ENCODE measurements at regions not wholly inside any gene's neighbourhood (a gene's known extent, or its start where the extent isn't known, plus 50 kb on each side); places are given as distances from the start of the nearest gene placed in this dataset.
"Not testable (repeated sequence)": the region's sequence is repeated elsewhere in the genome, so short reads cannot be mapped to it uniquely, and the experiment has no call there.

GRCh38 chr15:21024235-21024987 lies 158.3 kb upstream of the POTEB2 start:
- DNase-seq (ENCODE audit: low read depth) = not testable (repeated sequence)

GRCh38 chr15:21018176-21018575 lies 152.1 kb upstream of the POTEB2 start:
- not testable (repeated sequence) for DNase-seq (ENCODE audit: low read depth)

DNA sequence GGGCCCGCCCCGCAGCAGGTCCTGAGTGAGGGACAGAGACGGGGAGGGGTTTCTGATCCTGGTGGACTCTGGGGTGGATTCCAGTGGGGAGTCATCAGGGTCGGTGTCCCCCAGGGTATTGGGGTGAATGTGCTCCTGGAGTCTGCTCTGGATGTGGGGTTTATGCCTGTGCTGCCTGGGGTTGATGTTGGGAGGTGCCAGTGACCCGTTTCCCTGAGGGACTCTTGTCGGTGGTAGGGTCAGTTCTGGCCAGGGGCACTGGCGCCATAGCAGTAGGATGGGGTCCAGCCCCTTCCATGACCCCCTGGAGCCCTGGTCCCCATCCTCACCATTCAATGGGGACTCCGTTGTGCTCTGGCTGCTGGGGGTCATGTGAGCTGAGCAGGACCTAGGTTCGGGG lies 151.2 kb upstream of the POTEB2 start:
- not testable (repeated sequence) for DNase-seq (ENCODE audit: low read depth)

DNA sequence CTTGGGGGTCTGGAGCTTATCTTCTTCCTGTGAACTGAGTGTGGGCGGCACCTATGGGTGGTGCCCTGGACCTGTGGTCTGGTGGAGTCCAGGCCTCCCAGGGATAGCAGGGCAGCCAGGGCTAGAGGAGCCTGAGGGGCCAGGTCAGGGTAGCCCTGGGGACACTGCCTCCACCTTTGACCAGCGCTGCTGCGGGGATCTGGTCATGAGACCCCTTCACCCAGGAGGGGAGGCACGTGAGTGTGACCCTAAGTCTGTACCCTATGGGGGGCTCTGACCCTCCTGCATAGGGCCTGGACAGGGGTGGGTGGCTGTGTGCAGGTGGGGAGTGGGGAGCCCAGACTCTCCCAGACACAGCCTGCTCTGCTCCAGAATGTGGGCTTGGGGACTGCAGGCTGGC lies 150.5 kb upstream of the POTEB2 start:
- DNase-seq (ENCODE audit: low read depth) = not testable (repeated sequence)

GRCh38 chr15:21015171-21015570 lies 149.1 kb upstream of the POTEB2 start:
- not testable (repeated sequence) for DNase-seq (ENCODE audit: low read depth)

GRCh38 chr15:21013308-21013707 lies 147.2 kb upstream of the POTEB2 start:
- not testable (repeated sequence) for DNase-seq (ENCODE audit: low read depth)

- DNase-seq (ENCODE audit: low read depth) = not testable (repeated sequence)
Observed at GRCh38 chr15:21009651-21010050, 143.5 kb upstream of the POTEB2 start.

GRCh38 chr15:21003459-21003858 lies 137.3 kb upstream of the POTEB2 start:
- DNase-seq (ENCODE audit: low read depth) = not testable (repeated sequence)

- DNase-seq (ENCODE audit: low read depth) = not testable (repeated sequence)
Observed at GRCh38 chr15:21001950-21002349, 135.8 kb upstream of the POTEB2 start.

- not testable (repeated sequence) for DNase-seq (ENCODE audit: low read depth)
Observed at GRCh38 chr15:20991691-20992090, 125.6 kb upstream of the POTEB2 start.

DNA sequence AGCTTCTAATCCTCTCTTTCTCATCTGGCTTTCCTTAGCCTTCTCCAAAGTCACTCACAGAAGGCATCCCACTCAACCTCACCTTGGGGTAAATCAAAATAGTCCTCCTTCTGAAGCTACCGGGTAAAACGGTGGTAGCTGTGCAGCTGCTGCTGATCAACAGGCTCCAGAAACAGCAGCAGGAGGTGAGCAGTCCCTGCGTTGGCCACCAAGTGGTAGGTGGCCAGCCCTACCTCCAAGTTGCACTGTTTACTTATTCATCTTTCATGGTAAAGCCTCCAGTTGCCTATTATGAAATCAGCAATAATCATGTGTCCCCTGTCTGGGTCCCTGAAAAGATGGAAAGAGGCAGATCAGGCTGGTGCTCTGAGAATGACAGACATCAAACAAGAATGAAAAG lies 125.1 kb upstream of the POTEB2 start:
- DNase-seq (ENCODE audit: low read depth) = not testable (repeated sequence)

DNA sequence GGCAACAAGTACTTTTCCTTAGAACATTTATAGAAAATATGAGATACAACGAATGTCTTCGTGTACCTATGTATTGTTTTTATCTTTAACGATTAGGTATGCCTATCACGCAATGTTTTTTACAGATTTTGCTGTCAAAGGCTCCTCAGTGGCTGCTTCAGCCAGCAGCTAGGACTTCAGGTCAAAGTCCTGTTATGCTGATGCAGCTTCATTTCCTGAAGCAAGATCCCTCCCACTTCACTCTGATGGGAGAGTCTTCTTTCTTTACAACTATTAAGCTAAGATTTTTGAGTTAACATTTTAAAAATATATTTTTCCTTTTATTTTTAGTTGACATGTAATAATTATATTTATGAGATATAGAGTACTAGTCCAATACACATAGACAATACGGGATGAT lies 120.7 kb upstream of the POTEB2 start:
- not testable (repeated sequence) for DNase-seq (ENCODE audit: low read depth)

- not testable (repeated sequence) for DNase-seq (ENCODE audit: low read depth)
Observed at GRCh38 chr15:20978057-20978456, 111.9 kb upstream of the POTEB2 start.

DNA sequence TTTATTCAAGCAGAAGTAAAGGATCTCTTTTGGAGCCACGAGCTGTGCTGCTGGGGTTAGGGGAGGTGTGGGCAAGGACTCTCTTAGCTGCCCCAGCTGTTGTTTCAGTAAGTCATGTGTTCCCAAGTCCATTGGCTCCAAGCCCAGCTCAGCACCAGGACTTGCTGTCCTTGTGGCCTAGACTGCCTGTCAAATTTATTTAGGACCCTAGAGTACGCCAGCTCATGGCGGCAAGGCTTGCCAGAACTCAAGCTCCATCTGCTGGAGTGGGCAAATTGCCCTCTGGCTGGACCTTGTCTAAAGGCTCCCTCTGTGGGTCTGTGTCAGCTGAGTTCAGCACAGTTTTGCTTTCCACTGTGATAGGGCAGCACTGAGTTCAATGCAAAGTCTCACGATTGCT lies 106.6 kb upstream of the POTEB2 start:
- DNase-seq (ENCODE audit: low read depth) = not testable (repeated sequence)

GRCh38 chr15:20959299-20959698 lies 93.2 kb upstream of the POTEB2 start:
- not testable (repeated sequence) for DNase-seq (ENCODE audit: low read depth)

DNA sequence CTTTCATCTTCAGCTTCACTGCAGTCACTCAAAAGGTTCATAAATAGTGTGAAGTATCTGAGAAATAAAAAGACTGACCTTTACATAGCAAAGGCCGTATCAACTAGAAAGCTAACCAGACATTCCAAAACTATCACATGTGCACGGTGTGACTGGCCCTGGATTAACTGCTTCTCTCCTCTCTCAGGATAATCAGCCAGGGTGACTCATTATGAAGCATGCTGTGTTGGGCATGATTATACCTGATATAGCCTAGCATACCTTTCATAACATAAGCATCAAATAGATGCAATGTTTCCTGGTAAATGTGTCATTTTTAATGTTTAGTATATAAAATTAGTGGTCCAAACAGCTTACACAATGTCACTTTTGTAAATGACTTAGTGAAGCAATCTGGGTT lies 63.2 kb upstream of the POTEB2 start:
- not testable (repeated sequence) for DNase-seq (ENCODE audit: low read depth)
